H1 (cell line): ENCODE measurements at regions not wholly inside any gene's neighbourhood (a gene's known extent, or its start where the extent isn't known, plus 50 kb on each side); places are given as distances from the start of the nearest gene placed in this dataset.

Source experiments
- EZH2 ChIP-seq: fragments of 200-600 bp; sonication (generic); IDR thresholded peaks from 2 replicates; pipeline ENCODE4 v1.7.1; 2012; ENCODE audit warnings: low read depth, mild to moderate bottlenecking, moderate library complexity, low read length, inconsistent platforms; ENCODE audit not compliant: severe bottlenecking
- MAFK ChIP-seq: IDR thresholded peaks from 2 replicates; pipeline ENCODE4 v1.6.1; 2012; ENCODE audit warnings: low read depth, mild to moderate bottlenecking, improper control_type of control experiment, low read length
- POLR2A ChIP-seq, 2 experiments: IDR thresholded peaks; 1 replicate in 1 of 2; 2 replicates in 1 of 2; pipeline ENCODE4 v1.6.1; 2011; ENCODE audit warnings: low read depth in 2 of 2, low read length in 2 of 2, mild to moderate bottlenecking in 2 of 2; ENCODE audit errors: control extremely low read depth in 1 of 2
- POLR2AphosphoS5 ChIP-seq: IDR thresholded peaks from 2 replicates; pipeline ENCODE4 v1.6.1; 2011; ENCODE audit warnings: low read depth, low read length
- RBBP5 ChIP-seq: IDR thresholded peaks from 2 replicates; pipeline ENCODE4 v1.7.1; 2012; ENCODE audit warnings: low read depth, mild to moderate bottlenecking, inconsistent platforms, low read length, moderate library complexity, borderline replicate concordance
- RFX5 ChIP-seq: IDR thresholded peaks from 2 replicates; pipeline ENCODE4 v1.6.1; 2011; ENCODE audit warnings: low read depth, low read length, improper control_type of control experiment, borderline replicate concordance
- SP1 ChIP-seq: IDR thresholded peaks from 2 replicates; pipeline ENCODE4 v1.6.1; 2011; ENCODE audit warnings: low read depth, low read length
- SP4 ChIP-seq: IDR thresholded peaks from 2 replicates; pipeline ENCODE4 v1.6.1; 2012; ENCODE audit warnings: low read length, inconsistent platforms
- YY1 ChIP-seq: IDR thresholded peaks from 2 replicates; pipeline ENCODE4 v1.6.1; 2011; ENCODE audit warnings: low read depth, mild to moderate bottlenecking, low read length
- TF ChIP-seq, protein P1 (sequence below), 3 experiments: IDR thresholded peaks; 1 replicate in 2 of 3; 2 replicates in 1 of 3; pipeline versions ENCODE4 v1.5.1 to v1.6.1; 2011; ENCODE audit warnings: low read length in 3 of 3, mild to moderate bottlenecking in 3 of 3, inconsistent platforms in 2 of 3, low read depth in 1 of 3, moderate library complexity in 1 of 3; ENCODE audit not compliant: insufficient read depth in 1 of 3; ENCODE audit errors: control extremely low read depth in 1 of 3

DNA sequence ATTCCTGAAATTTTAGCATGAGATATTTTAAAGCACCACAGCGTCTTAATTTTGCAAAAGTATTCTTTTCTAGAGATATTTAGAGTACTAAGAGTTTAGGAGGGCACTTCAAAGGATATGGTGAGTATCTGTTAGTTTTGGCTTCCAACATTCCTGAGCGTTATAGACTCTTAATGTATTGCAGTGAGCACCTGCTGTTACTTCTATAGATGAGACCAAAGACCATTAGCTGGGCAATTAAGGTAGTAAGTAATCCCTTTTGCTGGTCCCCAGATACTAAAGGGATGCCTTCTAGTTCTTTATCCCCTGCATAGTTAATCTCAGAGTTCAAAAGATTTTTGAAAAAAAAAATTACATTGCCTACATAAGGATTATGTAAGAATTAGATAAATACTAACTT, 975.6 kb downstream of the GALC start:
- no peak for TF ChIP-seq EZH2
- TF ChIP-seq, protein P1, sequence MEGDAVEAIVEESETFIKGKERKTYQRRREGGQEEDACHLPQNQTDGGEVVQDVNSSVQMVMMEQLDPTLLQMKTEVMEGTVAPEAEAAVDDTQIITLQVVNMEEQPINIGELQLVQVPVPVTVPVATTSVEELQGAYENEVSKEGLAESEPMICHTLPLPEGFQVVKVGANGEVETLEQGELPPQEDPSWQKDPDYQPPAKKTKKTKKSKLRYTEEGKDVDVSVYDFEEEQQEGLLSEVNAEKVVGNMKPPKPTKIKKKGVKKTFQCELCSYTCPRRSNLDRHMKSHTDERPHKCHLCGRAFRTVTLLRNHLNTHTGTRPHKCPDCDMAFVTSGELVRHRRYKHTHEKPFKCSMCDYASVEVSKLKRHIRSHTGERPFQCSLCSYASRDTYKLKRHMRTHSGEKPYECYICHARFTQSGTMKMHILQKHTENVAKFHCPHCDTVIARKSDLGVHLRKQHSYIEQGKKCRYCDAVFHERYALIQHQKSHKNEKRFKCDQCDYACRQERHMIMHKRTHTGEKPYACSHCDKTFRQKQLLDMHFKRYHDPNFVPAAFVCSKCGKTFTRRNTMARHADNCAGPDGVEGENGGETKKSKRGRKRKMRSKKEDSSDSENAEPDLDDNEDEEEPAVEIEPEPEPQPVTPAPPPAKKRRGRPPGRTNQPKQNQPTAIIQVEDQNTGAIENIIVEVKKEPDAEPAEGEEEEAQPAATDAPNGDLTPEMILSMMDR (IDR thresholded peaks at IDR 0.05; ENCODE audit: control extremely low read depth in 1 of 3, insufficient read depth in 1 of 3, low read depth in 1 of 3, low read length in 3 of 3): no peak
- TF ChIP-seq RBBP5: no peak
- no peak for TF ChIP-seq POLR2AphosphoS5
- no peak for TF ChIP-seq SP4
- no peak for TF ChIP-seq YY1
- TF ChIP-seq RFX5: no peak
- TF ChIP-seq SP1: no peak
- TF ChIP-seq POLR2A (IDR thresholded peaks at IDR 0.05; ENCODE audit: control extremely low read depth in 1 of 2, low read depth in 2 of 2, low read length in 2 of 2): no peak
- TF ChIP-seq MAFK: no peak
